Type B pancreatic cell (in vitro differentiated cells): ENCODE measurements at regions not wholly inside any gene's neighbourhood (a gene's known extent, or its start where the extent isn't known, plus 50 kb on each side); places are given as distances from the start of the nearest gene placed in this dataset.
"Not testable (repeated sequence)": the region's sequence is repeated elsewhere in the genome, so short reads cannot be mapped to it uniquely, and the experiment has no call there.

Experiments
- DNase-seq: peaks from one replicate; pipeline ENCODE4 v3.0.0; 2021; ENCODE audit warnings: mixed read lengths; ENCODE audit not compliant: unreplicated experiment; ENCODE audit errors: extremely low spot score
- H3K27ac Mint-ChIP-seq: 2 replicates; pipeline ENCODE4 v1.8.0; 2021; ENCODE audit warnings: mild to moderate bottlenecking, mixed read lengths
- H3K27me3 Mint-ChIP-seq: 2 replicates; pipeline ENCODE4 v1.8.0; 2021; ENCODE audit warnings: mixed read lengths
- H3K36me3 Mint-ChIP-seq: 2 replicates; pipeline ENCODE4 v1.8.0; 2021; ENCODE audit warnings: mixed read lengths
- H3K4me1 Mint-ChIP-seq: one replicate; pipeline ENCODE4 v1.8.0; 2021; ENCODE audit warnings: mixed read lengths; ENCODE audit not compliant: unreplicated experiment
- H3K4me3 Mint-ChIP-seq: 2 replicates; pipeline ENCODE4 v1.8.0; 2021; ENCODE audit warnings: mild to moderate bottlenecking, mixed read lengths
- H3K9me3 Mint-ChIP-seq: 2 replicates; pipeline ENCODE4 v1.8.0; 2021; ENCODE audit warnings: mixed read lengths
- CTCF ChIP-seq: fragments of 200-600 bp; sonication (generic); conservative IDR thresholded peaks from 2 replicates; pipeline ENCODE4 v1.5.0; 2021; ENCODE audit warnings: antibody characterized with exemption, mild to moderate bottlenecking

GRCh38 chr5:102077920-102078319, 218.2 kb downstream of the SLCO4C1 start:
- no peak for DNase-seq
- no peak for TF ChIP-seq CTCF
- no peaks in the 10 kb centered on the region for H3K27me3 Mint-ChIP-seq
- H3K27ac Mint-ChIP-seq, result no peak overlapping the region
- no peak overlapping the region for H3K4me3 Mint-ChIP-seq
- H3K9me3 Mint-ChIP-seq, result peaks cover 9% of the 10 kb centered on the region
- H3K4me1 Mint-ChIP-seq, result no peaks in the 10 kb centered on the region
- H3K36me3 Mint-ChIP-seq, result no peaks in the 10 kb centered on the region

GRCh38 chr5:102069974-102070373, 226.1 kb downstream of the SLCO4C1 start:
- no peaks in the 10 kb centered on the region for H3K4me1 Mint-ChIP-seq
- no peak overlapping the region for H3K4me3 Mint-ChIP-seq
- no peaks in the 10 kb centered on the region for H3K27me3 Mint-ChIP-seq
- no peak for TF ChIP-seq CTCF
- H3K9me3 Mint-ChIP-seq, result no peaks in the 10 kb centered on the region
- no peak for DNase-seq
- H3K36me3 Mint-ChIP-seq, result no peaks in the 10 kb centered on the region
- H3K27ac Mint-ChIP-seq, result no peak overlapping the region

DNA sequence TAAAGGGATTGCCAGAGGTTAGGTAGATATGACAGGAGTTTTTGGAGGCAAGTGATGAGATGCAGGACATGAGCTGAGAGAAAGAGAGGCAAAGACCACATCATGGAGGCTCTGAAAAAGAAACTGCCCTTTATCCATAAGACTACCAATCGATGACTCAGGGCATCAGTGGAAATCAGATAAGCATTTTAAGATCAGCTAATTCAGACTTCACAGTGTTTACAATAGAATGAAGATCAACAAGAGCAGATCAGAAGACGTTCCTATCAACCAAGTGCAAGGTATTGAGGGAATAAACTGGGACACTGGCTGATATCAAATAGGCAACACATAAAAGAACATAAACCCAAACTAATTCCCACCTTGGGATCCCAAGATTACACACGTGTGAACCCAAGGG, 227.2 kb downstream of the SLCO4C1 start:
- Mint-ChIP-seq H3K27ac (no peak overlapping the region), H3K4me1 (no peaks in the 10 kb centered on the region), H3K27me3 (no peaks in the 10 kb centered on the region), H3K9me3 (no peaks in the 10 kb centered on the region), H3K36me3 (no peaks in the 10 kb centered on the region), H3K4me3 (no peak overlapping the region)
- no peak for DNase-seq
- no peak for TF ChIP-seq CTCF

DNA sequence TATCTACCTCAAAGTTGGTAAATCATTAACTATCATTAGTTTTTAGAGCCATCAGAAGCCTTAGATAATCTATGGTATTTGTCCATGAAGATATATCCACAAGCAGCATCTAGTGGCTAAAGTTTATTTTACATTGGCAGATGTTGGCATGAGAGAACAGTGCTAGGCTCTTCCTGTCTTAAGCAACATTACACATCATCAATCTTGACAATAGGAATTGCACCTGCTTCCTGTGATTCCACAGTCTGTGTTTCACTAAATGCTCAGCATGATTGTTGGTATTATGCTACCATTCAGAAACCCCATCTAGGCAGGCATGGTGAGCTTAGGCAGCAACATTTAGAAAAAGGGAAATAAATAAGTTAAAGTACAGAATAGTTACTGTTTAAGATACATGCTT, 246.6 kb downstream of the SLCO4C1 start:
- DNase-seq, result no peak
- Mint-ChIP-seq H3K9me3 (no peaks in the 10 kb centered on the region), H3K4me1 (no peaks in the 10 kb centered on the region), H3K36me3 (no peaks in the 10 kb centered on the region), H3K27me3 (no peaks in the 10 kb centered on the region), H3K4me3 (no peak overlapping the region), H3K27ac (no peak overlapping the region)
- TF ChIP-seq CTCF, result no peak

DNA sequence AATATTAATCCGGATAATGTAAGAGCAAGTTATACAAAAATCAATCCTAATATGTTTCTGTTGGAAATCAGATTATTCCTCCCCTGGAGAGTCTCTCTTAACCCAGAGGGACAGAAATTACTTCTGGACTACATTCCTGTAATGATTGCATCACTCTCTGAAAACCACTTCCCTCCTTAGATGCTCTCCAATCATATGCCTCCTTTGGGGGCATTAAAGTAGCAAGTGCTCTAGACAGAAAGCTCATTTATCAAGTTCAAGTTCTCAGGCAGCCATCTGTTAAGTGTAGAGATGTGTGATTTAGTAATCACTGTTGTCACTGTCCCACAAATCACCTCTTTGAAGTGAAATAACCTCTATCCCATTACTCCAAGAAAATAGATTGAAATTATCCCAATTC, 247.1 kb downstream of the SLCO4C1 start:
- H3K4me1 Mint-ChIP-seq, result no peaks in the 10 kb centered on the region

DNA sequence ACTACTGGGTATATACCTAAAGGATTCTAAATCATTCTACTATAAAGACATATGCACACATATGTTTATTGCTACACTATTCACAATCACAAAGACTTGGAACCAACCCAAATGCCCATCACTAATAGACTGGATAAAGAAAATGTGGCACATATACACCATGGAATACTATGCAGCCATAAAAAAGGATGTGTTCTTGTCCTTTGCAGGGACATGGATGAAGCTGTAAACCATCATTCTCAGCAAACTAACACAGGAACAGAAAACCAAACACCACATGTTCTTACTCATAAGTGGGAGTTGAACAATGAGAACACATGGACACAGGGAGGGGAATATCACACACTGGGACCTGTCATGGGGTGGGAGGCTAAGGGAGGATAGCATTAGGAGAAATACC, 249.0 kb downstream of the SLCO4C1 start:
- DNase-seq, H3K27ac Mint-ChIP-seq, H3K4me3 Mint-ChIP-seq, H3K36me3 Mint-ChIP-seq, H3K27me3 Mint-ChIP-seq, H3K4me1 Mint-ChIP-seq, H3K9me3 Mint-ChIP-seq: not testable (repeated sequence)

More for the DNA sequence above, 247.1 kb downstream of the SLCO4C1 start:
- no peaks in the 10 kb centered on the region for H3K36me3 Mint-ChIP-seq
- H3K27me3 Mint-ChIP-seq, result no peaks in the 10 kb centered on the region
- H3K9me3 Mint-ChIP-seq, result no peaks in the 10 kb centered on the region
- no peak for DNase-seq
- TF ChIP-seq CTCF, result no peak
- no peak overlapping the region for H3K27ac Mint-ChIP-seq
- no peak overlapping the region for H3K4me3 Mint-ChIP-seq
